ENCODE measurements at regions not wholly inside any gene's neighbourhood (a gene's known extent, or its start where the extent isn't known, plus 50 kb on each side); places are given as distances from the start of the nearest gene placed in this dataset.

DNA sequence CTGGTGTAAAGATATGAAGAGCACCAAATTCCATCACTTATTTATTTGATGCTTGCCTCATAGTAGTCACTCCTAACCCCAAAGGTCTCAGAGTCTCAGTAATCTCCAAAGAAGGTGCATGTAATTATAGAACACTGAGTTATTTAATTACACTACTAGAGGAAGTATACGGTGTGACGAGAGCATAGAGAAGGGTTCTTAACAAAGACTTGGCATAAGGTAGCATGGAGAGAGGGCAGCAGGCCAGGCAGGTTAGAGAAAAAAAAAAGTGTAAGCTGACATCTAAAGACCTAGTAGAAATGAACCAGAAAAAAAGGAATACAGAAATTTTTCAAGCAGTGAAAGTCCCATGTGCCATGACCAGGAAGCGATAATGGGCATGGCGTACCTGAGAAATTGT lies 213.3 kb upstream of the TGFBR2 start:
- H3K27ac ChIP-seq = no peak overlapping the region
- no peak for TF ChIP-seq CTCF (IDR thresholded peaks at IDR 0.05)
- TF ChIP-seq POLR2A (IDR thresholded peaks at IDR 0.05) = no peak
- no peak for DNase-seq
- H3K27me3 ChIP-seq = no peaks in the 10 kb centered on the region
- H3K36me3 ChIP-seq = no peaks in the 10 kb centered on the region
- no peaks in the 10 kb centered on the region for H3K9me3 ChIP-seq
- H3K4me1 ChIP-seq = no peaks in the 10 kb centered on the region
- no peak overlapping the region for H3K4me3 ChIP-seq

- no peak for DNase-seq
- Histone ChIP-seq H3K27ac (no peak overlapping the region), H3K4me3 (no peak overlapping the region), H3K4me1 (no peaks in the 10 kb centered on the region), H3K27me3 (no peaks in the 10 kb centered on the region), H3K36me3 (no peaks in the 10 kb centered on the region), H3K9me3 (no peaks in the 10 kb centered on the region)
- TF ChIP-seq CTCF (IDR thresholded peaks at IDR 0.05) (no peak), POLR2A (IDR thresholded peaks at IDR 0.05) (no peak)
These were observed 209.4 kb upstream of the TGFBR2 start for GRCh38 chr3:30397030-30397429.

DNA sequence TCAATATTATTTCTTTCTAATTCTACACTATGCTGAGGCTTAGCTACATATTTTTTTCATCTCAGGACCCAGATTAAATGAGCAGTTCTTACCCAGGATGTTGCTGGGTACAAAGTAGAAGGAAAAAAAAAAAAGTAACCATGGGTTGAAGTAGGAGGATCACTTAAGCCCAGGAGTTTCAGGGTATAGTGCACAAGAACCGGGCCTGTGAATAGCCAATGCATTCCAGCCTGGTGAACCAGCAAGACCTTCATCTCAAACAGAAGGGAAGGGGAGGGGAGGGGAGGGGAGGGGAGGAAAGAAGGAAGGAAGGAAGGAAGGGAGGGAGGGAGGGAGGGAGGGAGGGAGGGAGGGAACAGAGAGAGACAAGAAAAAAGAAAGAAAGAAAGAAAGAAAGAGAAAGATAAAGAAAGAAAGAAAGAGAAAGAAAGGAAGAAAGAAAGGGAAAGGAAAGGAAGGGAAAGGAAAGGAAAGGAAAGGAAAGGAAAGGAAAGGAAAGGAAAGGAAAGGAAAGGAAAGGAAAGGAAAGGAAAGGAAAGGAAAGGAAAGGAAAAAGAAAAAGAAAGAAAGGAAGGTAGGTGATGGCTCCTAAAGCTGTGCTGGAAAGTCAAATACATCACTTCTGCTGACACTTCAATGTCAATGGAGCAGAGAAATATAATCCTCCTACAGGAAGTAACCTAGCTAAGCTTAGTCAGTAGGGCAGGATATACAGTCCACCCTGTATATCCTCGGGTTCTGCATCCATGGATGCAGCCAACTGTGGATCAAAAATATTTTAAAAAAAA lies 206.8 kb upstream of the TGFBR2 start:
- Histone ChIP-seq H3K9me3 (no peaks in the 10 kb centered on the region), H3K4me1 (peaks cover 0 to 4% (median 0%) of the 10 kb centered on the region in 4 donors)
- TF ChIP-seq POLR2A (IDR thresholded peaks at IDR 0.05) = no peak
- no peak for TF ChIP-seq CTCF (IDR thresholded peaks at IDR 0.05)

GRCh38 chr3:30400926-30401325 lies 205.5 kb upstream of the TGFBR2 start:
- no peak for DNase-seq

More for the DNA sequence above, 206.8 kb upstream of the TGFBR2 start:
- DNase-seq = no peak
- no peaks in the 10 kb centered on the region for H3K27me3 ChIP-seq
- H3K27ac ChIP-seq = no peak overlapping the region
- no peaks in the 10 kb centered on the region for H3K36me3 ChIP-seq
- no peak overlapping the region for H3K4me3 ChIP-seq

GRCh38 chr3:30401971-30402370 lies 204.4 kb upstream of the TGFBR2 start:
- no peak for DNase-seq
- Histone ChIP-seq H3K27me3 (no peaks in the 10 kb centered on the region), H3K9me3 (no peaks in the 10 kb centered on the region), H3K36me3 (no peaks in the 10 kb centered on the region), H3K4me1 (peaks cover 0 to 4% (median 0%) of the 10 kb centered on the region in 4 donors), H3K27ac (no peak overlapping the region), H3K4me3 (no peak overlapping the region)
- TF ChIP-seq CTCF (IDR thresholded peaks at IDR 0.05) (no peak), POLR2A (IDR thresholded peaks at IDR 0.05) (no peak)

More at GRCh38 chr3:30400926-30401325, 205.5 kb upstream of the TGFBR2 start:
- H3K27ac ChIP-seq = peak overlapping the region in 1 of 4 donors; percentile 13
- TF ChIP-seq POLR2A (IDR thresholded peaks at IDR 0.05) (no peak), CTCF (IDR thresholded peaks at IDR 0.05) (no peak)
- H3K36me3 ChIP-seq = no peaks in the 10 kb centered on the region
- H3K27me3 ChIP-seq = no peaks in the 10 kb centered on the region
- H3K4me3 ChIP-seq = no peak overlapping the region
- H3K9me3 ChIP-seq = no peaks in the 10 kb centered on the region
- peaks cover 0 to 4% (median 0%) of the 10 kb centered on the region in 4 donors for H3K4me1 ChIP-seq

Measured in Peyer's patch (tissue), 4 donors.